ENCODE measurements at regions not wholly inside any gene's neighbourhood (a gene's known extent, or its start where the extent isn't known, plus 50 kb on each side); places are given as distances from the start of the nearest gene placed in this dataset.
"Not testable (repeated sequence)": the region's sequence is repeated elsewhere in the genome, so short reads cannot be mapped to it uniquely, and the experiment has no call there.

- not testable (repeated sequence) for DNase-seq (ENCODE audit: low read depth in 3 of 3)
Measured at GRCh38 chr10:45056806-45057205, 56.1 kb downstream of the ZNF22 start.

- no peak for DNase-seq (ENCODE audit: low read depth in 3 of 3)
Measured at GRCh38 chr10:45058580-45058979, 57.9 kb downstream of the ZNF22 start.

GRCh38 chr10:45058992-45059561 lies 58.4 kb downstream of the ZNF22 start:
- DNase-seq (ENCODE audit: low read depth in 3 of 3): no peak

- no peak for DNase-seq (ENCODE audit: low read depth in 3 of 3)
Measured at GRCh38 chr10:45059632-45060031, 58.9 kb downstream of the ZNF22 start.

GRCh38 chr10:45061982-45062381 lies 61.3 kb downstream of the ZNF22 start:
- DNase-seq (ENCODE audit: low read depth in 3 of 3): no peak

- no peak for DNase-seq (ENCODE audit: low read depth in 3 of 3)
Measured at GRCh38 chr10:45063591-45064231, 63.0 kb downstream of the ZNF22 start.

GRCh38 chr10:45064998-45065397 lies 64.3 kb downstream of the ZNF22 start:
- no peak for DNase-seq (ENCODE audit: low read depth in 3 of 3)

GRCh38 chr10:45071043-45071813 lies 70.5 kb downstream of the ZNF22 start:
- no peak for DNase-seq (ENCODE audit: low read depth in 3 of 3)

- DNase-seq (ENCODE audit: low read depth in 3 of 3): no peak
Measured at GRCh38 chr10:45075216-45075615, 74.5 kb downstream of the ZNF22 start.

GRCh38 chr10:45075826-45076380 lies 75.2 kb downstream of the ZNF22 start:
- no peak for DNase-seq (ENCODE audit: low read depth in 3 of 3)

GRCh38 chr10:45076891-45077290 lies 76.2 kb downstream of the ZNF22 start:
- no peak for DNase-seq (ENCODE audit: low read depth in 3 of 3)

GRCh38 chr10:45080331-45080730 lies 79.6 kb downstream of the ZNF22 start:
- DNase-seq (ENCODE audit: low read depth in 3 of 3): no peak

GRCh38 chr10:45082176-45082575 lies 81.5 kb downstream of the ZNF22 start:
- no peak for DNase-seq (ENCODE audit: low read depth in 3 of 3)

GRCh38 chr10:45091968-45092367 lies 91.2 kb downstream of the ZNF22 start:
- no peak for DNase-seq (ENCODE audit: low read depth in 3 of 3)

GRCh38 chr10:45093945-45094344 lies 93.2 kb downstream of the ZNF22 start:
- no peak for DNase-seq (ENCODE audit: low read depth in 3 of 3)

GRCh38 chr10:45095286-45095685 lies 94.6 kb downstream of the ZNF22 start:
- no peak for DNase-seq (ENCODE audit: low read depth in 3 of 3)

- DNase-seq (ENCODE audit: low read depth in 3 of 3): no peak
Measured at GRCh38 chr10:45096001-45096400, 95.3 kb downstream of the ZNF22 start.

- no peak for DNase-seq (ENCODE audit: low read depth in 3 of 3)
Measured at GRCh38 chr10:45100429-45100828, 99.7 kb downstream of the ZNF22 start.

- DNase-seq (ENCODE audit: low read depth in 3 of 3): no peak
Measured at GRCh38 chr10:45104674-45105073, 104.0 kb downstream of the ZNF22 start.

GRCh38 chr10:45105309-45105708 lies 104.6 kb downstream of the ZNF22 start:
- not testable (repeated sequence) for DNase-seq (ENCODE audit: low read depth in 3 of 3)

GRCh38 chr10:45106236-45106856 lies 105.6 kb downstream of the ZNF22 start:
- no peak for DNase-seq (ENCODE audit: low read depth in 3 of 3)

GRCh38 chr10:45111509-45111908 lies 110.8 kb downstream of the ZNF22 start:
- DNase-seq (ENCODE audit: low read depth in 3 of 3): no peak

Data from stimulated activated CD4-positive, alpha-beta T cell treated with anti-CD3 and anti-CD28 coated beads, TNF-alpha, amount 100 ng/mL, for 48 hours (primary cell).